OCI-LY1 (cell line): ENCODE measurements at regions not wholly inside any gene's neighbourhood (a gene's known extent, or its start where the extent isn't known, plus 50 kb on each side); places are given as distances from the start of the nearest gene placed in this dataset.

Source experiments
- H2AFZ ChIP-seq: fragments of 200-600 bp; sonication (generic), shearing (Covaris generic); 2 replicates; pipeline ENCODE4 v1.6.0; 2014; ENCODE audit warnings: antibody characterized with exemption, mild to moderate bottlenecking, low read length
- H3F3A ChIP-seq: fragments of 200-600 bp; sonication (generic), shearing (Covaris generic); 2 replicates; pipeline ENCODE4 v1.6.0; 2014; ENCODE audit warnings: mild to moderate bottlenecking, antibody characterized with exemption, low read length, moderate library complexity; ENCODE audit not compliant: insufficient read depth
- H3K27ac ChIP-seq: fragments of 200-600 bp; sonication (generic); 2 replicates; pipeline ENCODE4 v1.5.1; 2014; ENCODE audit warnings: low read length, mixed run types, mild to moderate bottlenecking, low read depth; ENCODE audit not compliant: poor library complexity, severe bottlenecking
- H3K27me3 ChIP-seq: fragments of 200-600 bp; sonication (generic); 2 replicates; pipeline ENCODE4 v1.6.0; 2014; ENCODE audit warnings: antibody characterized with exemption, mild to moderate bottlenecking, low read length, moderate library complexity; ENCODE audit not compliant: insufficient read depth
- H3K36me3 ChIP-seq: fragments of 200-600 bp; sonication (generic); 2 replicates; pipeline ENCODE4 v1.6.1; 2014; ENCODE audit warnings: mild to moderate bottlenecking, antibody characterized with exemption, low read length, moderate library complexity, mixed read lengths; ENCODE audit not compliant: insufficient read depth
- H3K4me1 ChIP-seq: fragments of 200-600 bp; sonication (generic); 2 replicates; pipeline ENCODE4 v1.5.1; 2014; ENCODE audit warnings: mild to moderate bottlenecking, low read length, moderate library complexity; ENCODE audit not compliant: insufficient read depth, severe bottlenecking
- H3K4me2 ChIP-seq: fragments of 200-600 bp; sonication (generic), shearing (Covaris generic); 2 replicates; pipeline ENCODE4 v1.6.1; 2014; ENCODE audit warnings: low read length
- H3K4me3 ChIP-seq: fragments of 200-600 bp; sonication (generic); 2 replicates; pipeline ENCODE4 v1.5.1; 2014; ENCODE audit warnings: low read length, low read depth, mild to moderate bottlenecking, mixed read lengths; ENCODE audit not compliant: poor library complexity, severe bottlenecking
- H3K79me2 ChIP-seq: fragments of 200-600 bp; shearing (Covaris generic); 2 replicates; pipeline ENCODE4 v1.6.1; 2016; ENCODE audit warnings: mixed run types, low read length, mixed read lengths; ENCODE audit not compliant: insufficient read depth
- H3K9ac ChIP-seq: fragments of 200-600 bp; sonication (generic), shearing (Covaris generic); 2 replicates; pipeline ENCODE4 v1.6.1; 2014; ENCODE audit warnings: mild to moderate bottlenecking, low read length, mixed read lengths
- H3K9me2 ChIP-seq: fragments of 200-600 bp; sonication (generic), shearing (Covaris generic); 2 replicates; pipeline ENCODE4 v1.6.1; 2014; ENCODE audit warnings: low read depth, mild to moderate bottlenecking, low read length, mixed read lengths
- H3K9me3 ChIP-seq: fragments of 200-600 bp; shearing (Covaris generic); 2 replicates; pipeline ENCODE4 v1.6.1; 2014; ENCODE audit warnings: low read length, mixed read lengths
- H4K20me1 ChIP-seq: fragments of 200-600 bp; sonication (generic), shearing (Covaris generic); 2 replicates; pipeline ENCODE4 v1.6.0; 2016; ENCODE audit warnings: mild to moderate bottlenecking, low read length; ENCODE audit not compliant: insufficient read depth
- EZH2 ChIP-seq: fragments of 200-600 bp; sonication (generic), shearing (Covaris generic); IDR thresholded peaks from 2 replicates; pipeline ENCODE4 v1.8.0; 2017; ENCODE audit warnings: borderline replicate concordance, mixed run types, mild to moderate bottlenecking, antibody characterized with exemption, low read length, moderate library complexity, mixed read lengths
- TF ChIP-seq, protein P1 (sequence below): fragments of 200-600 bp; sonication (generic), shearing (Covaris generic); IDR thresholded peaks from 2 replicates; pipeline ENCODE4 v1.5.1; 2017; ENCODE audit warnings: mild to moderate bottlenecking, antibody characterized with exemption, low read length, moderate library complexity, mixed read lengths

DNA sequence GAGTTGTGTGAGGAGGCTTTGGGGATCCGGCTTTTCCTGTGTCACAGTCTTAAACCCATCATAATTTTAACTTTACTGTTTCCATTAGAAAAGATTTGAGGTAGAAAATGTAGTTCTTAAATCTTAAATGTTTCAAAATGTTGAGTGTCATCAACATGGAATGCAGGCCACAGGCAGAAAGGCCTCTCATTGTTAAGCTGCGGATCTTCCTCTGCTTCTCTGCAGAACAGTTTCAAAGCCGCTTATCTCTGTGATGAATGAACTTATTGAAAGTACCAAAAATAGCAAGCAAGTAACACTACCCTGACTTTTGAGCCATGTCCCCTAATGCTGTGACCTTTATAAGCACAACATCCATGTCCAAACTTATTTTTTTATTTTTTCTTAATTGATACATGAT is 1645.8 kb downstream of the DPP10 start:
- H3F3A ChIP-seq, result no peaks in the 10 kb centered on the region
- no peak overlapping the region for H3K4me2 ChIP-seq
- no peaks in the 10 kb centered on the region for H3K27me3 ChIP-seq
- H3K36me3 ChIP-seq, result no peaks in the 10 kb centered on the region
- no peak overlapping the region for H3K9ac ChIP-seq
- H3K4me1 ChIP-seq, result no peaks in the 10 kb centered on the region
- no peaks in the 10 kb centered on the region for H3K9me2 ChIP-seq
- no peak for TF ChIP-seq EZH2
- TF ChIP-seq, protein P1, sequence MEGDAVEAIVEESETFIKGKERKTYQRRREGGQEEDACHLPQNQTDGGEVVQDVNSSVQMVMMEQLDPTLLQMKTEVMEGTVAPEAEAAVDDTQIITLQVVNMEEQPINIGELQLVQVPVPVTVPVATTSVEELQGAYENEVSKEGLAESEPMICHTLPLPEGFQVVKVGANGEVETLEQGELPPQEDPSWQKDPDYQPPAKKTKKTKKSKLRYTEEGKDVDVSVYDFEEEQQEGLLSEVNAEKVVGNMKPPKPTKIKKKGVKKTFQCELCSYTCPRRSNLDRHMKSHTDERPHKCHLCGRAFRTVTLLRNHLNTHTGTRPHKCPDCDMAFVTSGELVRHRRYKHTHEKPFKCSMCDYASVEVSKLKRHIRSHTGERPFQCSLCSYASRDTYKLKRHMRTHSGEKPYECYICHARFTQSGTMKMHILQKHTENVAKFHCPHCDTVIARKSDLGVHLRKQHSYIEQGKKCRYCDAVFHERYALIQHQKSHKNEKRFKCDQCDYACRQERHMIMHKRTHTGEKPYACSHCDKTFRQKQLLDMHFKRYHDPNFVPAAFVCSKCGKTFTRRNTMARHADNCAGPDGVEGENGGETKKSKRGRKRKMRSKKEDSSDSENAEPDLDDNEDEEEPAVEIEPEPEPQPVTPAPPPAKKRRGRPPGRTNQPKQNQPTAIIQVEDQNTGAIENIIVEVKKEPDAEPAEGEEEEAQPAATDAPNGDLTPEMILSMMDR, result no peak
- H3K79me2 ChIP-seq, result no peaks in the 10 kb centered on the region
- H3K27ac ChIP-seq, result no peak overlapping the region
- H3K9me3 ChIP-seq, result no peaks in the 10 kb centered on the region
- no peak overlapping the region for H2AFZ ChIP-seq
- no peaks in the 10 kb centered on the region for H4K20me1 ChIP-seq
- H3K4me3 ChIP-seq, result no peak overlapping the region

DNA sequence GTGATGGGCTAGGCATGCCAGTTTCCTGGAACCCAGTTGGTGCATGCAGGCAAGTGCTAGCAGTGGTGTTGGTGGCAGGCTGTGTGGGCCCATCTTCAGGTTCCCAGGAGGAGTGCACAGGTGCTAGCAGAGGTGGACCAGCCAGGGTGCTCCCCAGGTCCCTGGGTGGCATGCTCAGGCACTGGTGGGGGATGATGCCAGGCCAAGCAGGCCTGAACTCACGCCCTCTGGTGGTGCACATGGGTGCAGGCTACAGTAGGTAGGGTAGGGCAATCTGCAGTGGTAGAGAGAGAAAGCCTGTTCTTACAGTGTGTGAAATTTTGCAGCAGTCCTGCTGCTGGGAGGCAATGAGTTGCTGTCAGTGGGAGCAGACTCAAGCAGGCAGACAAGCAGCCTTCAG is 1651.8 kb downstream of the DPP10 start:
- H2AFZ ChIP-seq, result no peak overlapping the region
- H3K9ac ChIP-seq, result no peak overlapping the region
- H3K36me3 ChIP-seq, result no peaks in the 10 kb centered on the region
- TF ChIP-seq EZH2, result no peak
- TF ChIP-seq, protein P1, result peak; percentile 48; the same call in 1 of the 2 replicates
- no peak overlapping the region for H3K4me2 ChIP-seq
- no peak overlapping the region for H3K4me3 ChIP-seq
- no peak overlapping the region for H3K27ac ChIP-seq
- no peaks in the 10 kb centered on the region for H3K4me1 ChIP-seq
- H3K9me2 ChIP-seq, result no peaks in the 10 kb centered on the region
- H3K79me2 ChIP-seq, result no peaks in the 10 kb centered on the region
- H3K27me3 ChIP-seq, result no peaks in the 10 kb centered on the region
- H4K20me1 ChIP-seq, result no peaks in the 10 kb centered on the region
- no peaks in the 10 kb centered on the region for H3K9me3 ChIP-seq
- H3F3A ChIP-seq, result no peaks in the 10 kb centered on the region

DNA sequence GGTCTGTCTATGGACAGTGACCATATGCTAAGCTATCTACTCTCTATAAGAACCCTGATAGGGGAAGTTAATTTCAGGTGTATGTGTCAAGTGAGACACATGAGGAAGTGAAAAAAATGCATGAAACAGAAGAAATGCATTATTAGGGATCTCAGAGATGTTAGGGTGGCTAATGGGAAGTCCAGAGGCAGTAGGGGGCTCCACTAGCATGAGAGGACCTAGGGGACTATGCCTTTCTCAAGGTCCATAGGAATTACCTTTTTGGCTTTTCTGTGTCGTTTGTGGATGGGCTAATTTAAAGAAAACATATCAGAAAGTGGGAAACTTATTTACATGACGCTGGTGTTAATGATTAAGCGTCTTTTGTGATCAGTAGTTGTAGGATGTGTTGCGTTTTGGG is 1653.2 kb downstream of the DPP10 start:
- Histone ChIP-seq H3K27ac (no peak overlapping the region), H3K27me3 (no peaks in the 10 kb centered on the region), H3K9me3 (no peaks in the 10 kb centered on the region), H4K20me1 (no peaks in the 10 kb centered on the region), H3K4me1 (no peaks in the 10 kb centered on the region), H3K9ac (no peak overlapping the region), H3K9me2 (no peaks in the 10 kb centered on the region), H3F3A (no peaks in the 10 kb centered on the region), H3K4me3 (no peak overlapping the region), H3K36me3 (no peaks in the 10 kb centered on the region), H3K79me2 (no peaks in the 10 kb centered on the region), H3K4me2 (no peak overlapping the region), H2AFZ (no peak overlapping the region)
- TF ChIP-seq, protein P1, result no peak
- TF ChIP-seq EZH2, result no peak
